Mesendoderm (in vitro differentiated cells): ENCODE measurements at regions not wholly inside any gene's neighbourhood (a gene's known extent, or its start where the extent isn't known, plus 50 kb on each side); places are given as distances from the start of the nearest gene placed in this dataset.

Source experiments
- DNase-seq: peaks from one replicate; pipeline ENCODE4 v3.0.0; 2013
- H2AK5ac ChIP-seq: 2 replicates; pipeline ENCODE4 v1.6.1; 2013; ENCODE audit warnings: low read length, inconsistent platforms
- H2BK120ac ChIP-seq: 2 replicates; pipeline ENCODE4 v1.6.1; 2013; ENCODE audit warnings: low read depth, mild to moderate bottlenecking, low read length, moderate library complexity, mixed read lengths
- H2BK15ac ChIP-seq: replicated peaks from 2 replicates; pipeline ENCODE4 v1.6.1; 2013; ENCODE audit warnings: low read depth, mild to moderate bottlenecking, moderate library complexity
- H2BK5ac ChIP-seq: 2 replicates; pipeline ENCODE4 v1.6.1; 2013; ENCODE audit warnings: low read length, inconsistent platforms
- H3K18ac ChIP-seq: 2 replicates; pipeline ENCODE4 v1.6.1; 2013; ENCODE audit warnings: mild to moderate bottlenecking, low read length, mixed read lengths
- H3K23ac ChIP-seq: one replicate; pipeline ENCODE4 v1.6.1; 2013; ENCODE audit warnings: low read length
- H3K27ac ChIP-seq: 2 replicates; pipeline ENCODE4 v1.5.1; 2013; ENCODE audit warnings: low read depth, mild to moderate bottlenecking, inconsistent platforms, low read length, moderate library complexity
- H3K27me3 ChIP-seq: 2 replicates; pipeline ENCODE4 v1.6.1; 2013; ENCODE audit warnings: low read length, control low read depth, mild to moderate bottlenecking, inconsistent platforms; ENCODE audit not compliant: insufficient read depth, poor library complexity
- H3K36me3 ChIP-seq: 2 replicates; pipeline ENCODE4 v1.6.1; 2013; ENCODE audit warnings: low read length, inconsistent platforms; ENCODE audit not compliant: control insufficient read depth, insufficient read depth
- H3K4ac ChIP-seq: one replicate; pipeline ENCODE4 v1.6.1; 2013; ENCODE audit warnings: low read depth, mild to moderate bottlenecking, low read length, moderate library complexity
- H3K4me1 ChIP-seq: 2 replicates; pipeline ENCODE4 v1.6.1; 2013; ENCODE audit warnings: low read depth, low read length, inconsistent platforms; ENCODE audit not compliant: control insufficient read depth
- H3K4me2 ChIP-seq: 2 replicates; pipeline ENCODE4 v1.6.1; 2013; ENCODE audit warnings: low read length
- H3K4me3 ChIP-seq: 2 replicates; pipeline ENCODE4 v1.5.1; 2013; ENCODE audit warnings: mild to moderate bottlenecking, low read length
- H3K56ac ChIP-seq: one replicate; pipeline ENCODE4 v1.6.1; 2013; ENCODE audit warnings: low read length
- H3K79me1 ChIP-seq: 2 replicates; pipeline ENCODE4 v1.6.1; 2013; ENCODE audit warnings: low read length, inconsistent platforms
- H3K79me2 ChIP-seq: 2 replicates; pipeline ENCODE4 v1.6.1; 2013; ENCODE audit warnings: mild to moderate bottlenecking, low read length; ENCODE audit not compliant: control insufficient read depth, insufficient read depth
- H3K9ac ChIP-seq: 2 replicates; pipeline ENCODE4 v1.6.1; 2013; ENCODE audit warnings: low read length, inconsistent platforms
- H4K5ac ChIP-seq: one replicate; pipeline ENCODE4 v1.6.1; 2013; ENCODE audit warnings: low read length
- H4K8ac ChIP-seq: one replicate; pipeline ENCODE4 v1.6.1; 2013; ENCODE audit warnings: low read depth, mild to moderate bottlenecking, control low read depth, low read length, moderate library complexity
- WGBS: extraction: QIAGEN DNeasy Blood & Tissue Kit; methylation state at CpG from one replicate; pipeline ENCODE4 v1.1.7; 2013; ENCODE audit warnings: low lambda C conversion rate, missing lambda C conversion rate; ENCODE audit not compliant: insufficient coverage; ENCODE audit errors: extremely low coverage; 5-methylcytosine and 5-hydroxymethylcytosine counted together

GRCh38 chr3:124588794-124589193, 141.5 kb upstream of the UMPS start:
- Histone ChIP-seq H3K23ac (no peak overlapping the region), H3K27ac (no peak overlapping the region), H3K18ac (no peak overlapping the region), H3K79me1 (no peaks in the 10 kb centered on the region), H3K56ac (no peak overlapping the region), H2AK5ac (no peak overlapping the region), H3K27me3 (no peaks in the 10 kb centered on the region), H4K5ac (no peak overlapping the region), H4K8ac (no peak overlapping the region), H3K4me2 (no peak overlapping the region), H2BK15ac (no peak overlapping the region), H3K79me2 (no peaks in the 10 kb centered on the region), H3K4me3 (no peak overlapping the region), H2BK120ac (no peak overlapping the region), H2BK5ac (no peak overlapping the region), H3K4me1 (peaks cover 31% of the 10 kb centered on the region), H3K36me3 (no peaks in the 10 kb centered on the region), H3K9ac (no peak overlapping the region), H3K4ac (no peak overlapping the region)
- DNase-seq: no peak
- no CpG with 5 or more reads among the region's 2 CpGs for WGBS

GRCh38 chr3:124591699-124592098, 138.6 kb upstream of the UMPS start:
- Histone ChIP-seq H4K8ac (no peak overlapping the region), H2BK15ac (no peak overlapping the region), H2BK120ac (no peak overlapping the region), H3K27me3 (no peaks in the 10 kb centered on the region), H3K23ac (no peak overlapping the region), H3K79me1 (no peaks in the 10 kb centered on the region), H3K18ac (no peak overlapping the region), H3K4me1 (peaks cover 19% of the 10 kb centered on the region), H3K4ac (no peak overlapping the region), H2AK5ac (no peak overlapping the region), H3K4me2 (no peak overlapping the region), H3K36me3 (no peaks in the 10 kb centered on the region), H3K4me3 (no peak overlapping the region), H2BK5ac (no peak overlapping the region), H3K79me2 (no peaks in the 10 kb centered on the region), H3K27ac (no peak overlapping the region), H3K9ac (no peak overlapping the region), H4K5ac (no peak overlapping the region), H3K56ac (no peak overlapping the region)
- no CpG with 5 or more reads among the region's 2 CpGs for WGBS
- DNase-seq: no peak

GRCh38 chr3:124592658-124593441, 137.4 kb upstream of the UMPS start:
- no peak overlapping the region for H2AK5ac ChIP-seq
- H2BK15ac ChIP-seq: no peak overlapping the region
- no peaks in the 10 kb centered on the region for H3K27me3 ChIP-seq
- no peak overlapping the region for H4K8ac ChIP-seq
- no peak overlapping the region for H4K5ac ChIP-seq
- no peak overlapping the region for H3K27ac ChIP-seq
- H3K36me3 ChIP-seq: no peaks in the 10 kb centered on the region
- H3K4me2 ChIP-seq: no peak overlapping the region
- H3K4ac ChIP-seq: no peak overlapping the region
- H3K23ac ChIP-seq: no peak overlapping the region
- H3K4me1 ChIP-seq: peaks cover 15% of the 10 kb centered on the region
- H3K18ac ChIP-seq: peak overlapping the region; percentile 56
- no peaks in the 10 kb centered on the region for H3K79me1 ChIP-seq
- no peak overlapping the region for H3K9ac ChIP-seq
- no peak overlapping the region for H3K56ac ChIP-seq
- no peak overlapping the region for H2BK120ac ChIP-seq
- DNase-seq: peak; percentile 87
- no peak overlapping the region for H2BK5ac ChIP-seq
- no peak overlapping the region for H3K4me3 ChIP-seq
- no peaks in the 10 kb centered on the region for H3K79me2 ChIP-seq
- no CpG with 5 or more reads among the region's 3 CpGs for WGBS

- peak overlapping the region; percentile 56 for H3K18ac ChIP-seq
- no peak overlapping the region for H3K56ac ChIP-seq
- H3K79me2 ChIP-seq: no peaks in the 10 kb centered on the region
- no peak overlapping the region for H2BK120ac ChIP-seq
- DNase-seq: peak; percentile 52
- H3K27me3 ChIP-seq: no peaks in the 10 kb centered on the region
- H2AK5ac ChIP-seq: peak overlapping the region; percentile 38
- H3K23ac ChIP-seq: no peak overlapping the region
- WGBS: no CpG with 5 or more reads among the region's 2 CpGs
- no peak overlapping the region for H3K4me2 ChIP-seq
- H4K5ac ChIP-seq: no peak overlapping the region
- no peak overlapping the region for H2BK5ac ChIP-seq
- no peak overlapping the region for H3K4ac ChIP-seq
- no peak overlapping the region for H3K4me3 ChIP-seq
- H3K27ac ChIP-seq: no peak overlapping the region
- peaks cover 12% of the 10 kb centered on the region for H3K4me1 ChIP-seq
- H3K79me1 ChIP-seq: no peaks in the 10 kb centered on the region
- H4K8ac ChIP-seq: no peak overlapping the region
- H3K36me3 ChIP-seq: no peaks in the 10 kb centered on the region
- no peak overlapping the region for H2BK15ac ChIP-seq
- no peak overlapping the region for H3K9ac ChIP-seq
Observed at GRCh38 chr3:124593442-124593829, 136.8 kb upstream of the UMPS start.

- Histone ChIP-seq H3K4me2 (no peak overlapping the region), H3K27ac (no peak overlapping the region), H2BK5ac (no peak overlapping the region), H3K27me3 (no peaks in the 10 kb centered on the region), H3K4me3 (no peak overlapping the region), H3K18ac (no peak overlapping the region), H3K56ac (no peak overlapping the region), H2BK15ac (no peak overlapping the region), H2BK120ac (no peak overlapping the region), H3K4ac (no peak overlapping the region), H2AK5ac (no peak overlapping the region), H3K9ac (no peak overlapping the region), H3K23ac (no peak overlapping the region), H3K79me2 (no peaks in the 10 kb centered on the region), H4K5ac (no peak overlapping the region), H4K8ac (no peak overlapping the region), H3K79me1 (no peaks in the 10 kb centered on the region), H3K36me3 (no peaks in the 10 kb centered on the region), H3K4me1 (peaks cover 12% of the 10 kb centered on the region)
- DNase-seq: peak; percentile 56
- WGBS: no CpG with 5 or more reads among the region's 1 CpG
Observed at GRCh38 chr3:124594581-124594980, 135.7 kb upstream of the UMPS start.

- Histone ChIP-seq H3K23ac (no peak overlapping the region), H3K79me1 (peaks cover 2% of the 10 kb centered on the region), H2BK5ac (no peak overlapping the region), H4K5ac (no peak overlapping the region), H3K27ac (no peak overlapping the region), H3K9ac (no peak overlapping the region), H3K36me3 (no peaks in the 10 kb centered on the region), H2AK5ac (no peak overlapping the region), H3K79me2 (no peaks in the 10 kb centered on the region), H4K8ac (no peak overlapping the region), H3K4me2 (no peak overlapping the region), H2BK120ac (no peak overlapping the region), H3K27me3 (no peaks in the 10 kb centered on the region), H3K4me3 (no peak overlapping the region), H3K4me1 (peaks cover 12% of the 10 kb centered on the region), H3K18ac (no peak overlapping the region), H2BK15ac (no peak overlapping the region), H3K4ac (no peak overlapping the region), H3K56ac (no peak overlapping the region)
- WGBS: no CpG with 5 or more reads among the region's 3 CpGs
- no peak for DNase-seq
Observed at GRCh38 chr3:124597273-124597672, 133.0 kb upstream of the UMPS start.
